GM18498 (cell line): ENCODE measurements at regions not wholly inside any gene's neighbourhood (a gene's known extent, or its start where the extent isn't known, plus 50 kb on each side); places are given as distances from the start of the nearest gene placed in this dataset.
A peak's percentile ranks its signal among the peaks of the same experiment; 100 is the strongest.
"Not testable (repeated sequence)": the region's sequence is repeated elsewhere in the genome, so short reads cannot be mapped to it uniquely, and the experiment has no call there.

Source experiments
- ATAC-seq: cut with Tn5 transposase; IDR thresholded peaks from one replicate; pipeline ENCODE4 v1.9.1; 2021; ENCODE audit warnings: mild to moderate bottlenecking, moderate library complexity; ENCODE audit not compliant: unreplicated experiment

DNA sequence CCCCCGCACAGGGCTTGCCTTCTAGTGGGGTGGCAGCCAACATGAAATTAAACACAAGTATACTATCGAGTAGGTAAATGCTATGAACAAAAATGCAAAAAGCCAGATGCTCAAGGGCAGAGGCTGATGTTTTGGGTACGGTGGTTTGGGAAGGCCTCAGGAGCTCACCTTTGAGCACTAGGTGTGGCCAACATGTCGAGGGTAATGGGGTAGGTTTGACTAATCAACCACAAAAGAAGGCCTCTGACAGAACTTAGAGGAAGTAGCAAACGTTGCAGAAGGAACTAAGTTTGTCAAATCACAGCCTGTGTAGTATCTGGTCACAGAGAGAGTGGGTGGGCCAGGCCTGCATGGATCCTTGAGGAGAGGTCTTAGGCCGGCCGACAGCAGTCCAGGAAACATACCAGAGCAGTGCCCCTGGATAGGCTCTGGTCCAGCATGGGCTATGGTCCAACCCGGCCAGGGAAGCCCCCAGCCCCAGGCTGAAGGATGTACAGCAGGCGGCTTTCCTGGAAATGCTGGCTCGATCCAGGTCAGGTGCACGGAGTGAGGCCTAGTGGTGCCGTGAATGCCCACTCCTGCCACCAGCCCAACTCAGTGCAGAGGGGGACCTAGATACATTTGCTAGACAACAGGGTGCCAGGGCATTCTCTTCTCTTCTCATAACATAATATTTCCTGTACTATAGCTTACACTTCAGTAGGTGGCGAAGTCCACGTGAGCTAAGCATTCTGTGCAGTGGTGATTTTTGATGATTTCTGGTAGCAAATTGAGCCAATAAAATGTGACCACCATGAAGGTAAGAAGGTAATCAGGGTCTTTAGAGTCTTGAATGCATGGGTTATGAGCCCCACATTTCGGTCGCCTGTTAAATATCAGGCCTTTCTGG, 56.3 kb upstream of the CD93 start:
- ATAC-seq, result peak; percentile 57

DNA sequence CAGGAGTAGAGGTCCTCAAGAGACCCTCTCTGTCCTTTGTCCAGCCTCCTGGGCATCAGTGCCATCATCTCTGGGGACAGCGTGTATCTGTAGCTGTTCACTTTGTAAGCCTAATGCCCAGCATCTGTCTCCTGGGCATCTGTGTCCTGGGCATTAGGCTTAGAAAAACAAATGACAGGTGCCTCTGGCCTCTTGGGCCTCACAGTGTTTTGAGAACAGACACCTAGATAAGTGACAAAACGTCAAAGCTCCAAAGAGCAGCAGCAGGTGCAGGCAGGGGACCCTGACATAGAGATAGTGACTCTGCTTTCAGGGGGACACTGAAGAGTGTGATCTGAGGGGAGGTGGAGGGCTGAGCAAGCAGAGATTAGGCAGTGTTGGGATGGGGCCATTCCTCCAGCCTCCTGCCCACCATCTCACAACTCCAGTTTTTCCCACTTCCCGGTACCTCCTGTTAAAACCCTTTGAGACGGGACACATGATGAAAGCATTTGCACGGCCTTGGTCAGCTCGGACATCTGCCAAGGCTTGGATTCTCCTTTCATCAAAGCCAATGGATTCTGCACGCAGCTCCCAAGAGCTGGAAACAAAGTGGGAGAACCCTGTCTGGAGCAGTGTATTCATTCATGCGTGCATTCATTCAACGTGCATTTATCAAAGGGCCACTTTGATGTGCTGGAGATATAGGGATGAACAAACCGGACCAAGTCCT, 55.5 kb upstream of the CD93 start:
- ATAC-seq, result no peak

GRCh38 chr20:23140991-23141390, 54.9 kb upstream of the CD93 start:
- no peak for ATAC-seq

DNA sequence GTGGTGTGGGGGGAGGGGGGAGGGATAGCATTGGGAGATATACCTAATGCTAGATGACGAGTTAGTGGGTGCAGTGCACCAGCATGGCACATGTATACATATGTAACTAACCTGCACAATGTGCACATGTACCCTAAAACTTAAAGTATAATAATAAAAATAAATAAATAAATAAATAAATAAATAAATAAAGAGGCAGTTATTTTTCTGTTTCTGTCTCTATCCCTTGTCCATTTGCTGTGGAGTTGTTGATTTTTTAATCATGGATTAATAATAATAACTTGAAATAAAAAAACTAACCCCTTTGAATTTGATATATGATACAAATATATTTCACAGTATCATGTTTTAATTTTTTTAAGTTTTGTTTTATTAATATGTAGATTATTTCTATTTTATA, 53.9 kb upstream of the CD93 start:
- not testable (repeated sequence) for ATAC-seq

DNA sequence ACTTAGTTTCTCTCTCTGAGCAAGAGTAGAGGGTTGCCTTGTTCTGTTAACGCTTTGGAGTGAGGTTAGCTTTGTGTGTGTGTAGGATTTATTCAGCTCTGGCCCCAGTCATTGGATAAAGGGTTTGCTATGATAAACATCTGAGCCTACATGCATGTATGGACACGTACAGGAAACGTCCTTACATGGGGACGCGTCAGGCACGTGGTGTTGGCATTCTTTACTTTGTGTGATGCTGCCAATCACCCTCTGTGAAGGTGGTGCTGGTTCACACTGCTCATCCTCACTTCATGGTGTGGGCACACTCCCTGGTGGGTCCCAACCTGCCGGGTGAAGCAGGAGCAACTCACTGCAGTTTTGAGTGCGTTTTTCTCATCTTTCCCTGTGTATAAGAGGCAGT, 53.4 kb upstream of the CD93 start:
- no peak for ATAC-seq

DNA sequence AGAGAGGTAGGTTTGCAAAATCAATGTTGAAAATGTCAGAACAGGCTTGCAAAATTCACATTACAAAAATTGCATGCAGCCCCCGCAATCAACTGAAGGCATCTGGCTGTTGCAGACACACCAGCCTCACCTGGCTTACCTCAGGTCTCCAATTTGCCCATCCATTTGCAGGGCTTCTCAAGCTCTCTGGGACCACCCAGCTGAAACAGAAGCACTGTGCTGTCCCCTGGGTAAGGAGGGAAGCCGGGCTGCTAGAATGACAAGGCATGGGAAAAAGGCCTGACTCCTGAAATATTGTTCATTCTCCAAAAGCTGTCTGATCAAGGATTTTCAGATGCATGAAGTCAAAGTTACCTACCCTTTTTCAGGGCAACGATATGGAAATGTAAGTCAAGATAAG, 52.6 kb upstream of the CD93 start:
- ATAC-seq, result no peak

DNA sequence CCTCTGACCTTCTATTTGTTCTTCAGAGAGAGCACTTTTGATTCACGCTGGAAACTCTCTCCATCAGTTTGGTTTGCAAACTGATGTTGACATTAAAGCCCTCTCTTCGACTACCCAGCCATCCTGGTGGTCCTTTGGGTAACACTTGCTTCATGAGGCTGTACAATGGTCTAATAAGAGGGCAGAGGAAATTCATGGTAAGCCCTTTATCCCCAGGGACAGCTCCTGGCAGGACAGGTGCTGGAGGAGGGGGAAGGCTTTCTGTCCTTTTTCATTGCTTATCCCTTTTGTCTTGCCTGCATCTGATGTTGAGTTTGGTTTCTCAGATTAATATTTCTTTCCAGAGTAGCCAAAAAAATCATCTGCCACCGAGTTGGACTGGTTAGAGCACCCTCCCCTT, 52.1 kb upstream of the CD93 start:
- no peak for ATAC-seq

- ATAC-seq, result no peak
Observed at GRCh38 chr20:23136893-23137745, 51.0 kb upstream of the CD93 start.

- no peak for ATAC-seq
Observed at GRCh38 chr20:23135449-23136420, 49.6 kb upstream of the CD93 start.
